MCF 10A (cell line): ENCODE measurements at regions not wholly inside any gene's neighbourhood (a gene's known extent, or its start where the extent isn't known, plus 50 kb on each side); places are given as distances from the start of the nearest gene placed in this dataset.
"Not testable (repeated sequence)": the region's sequence is repeated elsewhere in the genome, so short reads cannot be mapped to it uniquely, and the experiment has no call there.

ENCODE experiments used
- BruUV-seq: library from RNA; stranded (reverse); fragments of 400-500 nt; replicated peaks from 2 replicates; lab custom pipeline; 2021; lab: Mats Ljungman, UMichigan
- CTCF ChIA-PET: fragments of 300-600 bp; sonication (Branson Sonifier 250); formaldehyde crosslinking; extraction: SDS; loops from one replicate; lab custom pipeline; 2021; ENCODE audit warnings: antibody characterized with exemption, inconsistent platforms; lab: Yijun Ruan, JAX
- POLR2A ChIA-PET: fragments of 300-600, 350-650 bp; sonication (Branson Sonifier 250); formaldehyde crosslinking; extraction: SDS; loops from one replicate; lab custom pipeline; 2020; ENCODE audit warnings: antibody characterized with exemption, inconsistent platforms; lab: Yijun Ruan, JAX
- DNase-seq: peaks from one replicate; pipeline ENCODE4 v3.0.0-alpha.2; 2018; ENCODE audit not compliant: unreplicated experiment
- H3K27ac Mint-ChIP-seq: one replicate; pipeline ENCODE4 v1.8.0; 2022; ENCODE audit warnings: mild to moderate bottlenecking, low read depth, mixed read lengths; ENCODE audit not compliant: unreplicated experiment
- H3K27me3 Mint-ChIP-seq: one replicate; pipeline ENCODE4 v1.8.0; 2022; ENCODE audit warnings: mixed read lengths; ENCODE audit not compliant: insufficient read depth, unreplicated experiment
- H3K36me3 Mint-ChIP-seq: one replicate; pipeline ENCODE4 v1.8.0; 2022; ENCODE audit warnings: mild to moderate bottlenecking, moderate library complexity, mixed read lengths; ENCODE audit not compliant: insufficient read depth, unreplicated experiment
- H3K4me1 Mint-ChIP-seq: one replicate; pipeline ENCODE4 v1.8.0; 2022; ENCODE audit warnings: mixed read lengths; ENCODE audit not compliant: insufficient read depth, unreplicated experiment
- H3K4me3 Mint-ChIP-seq: one replicate; pipeline ENCODE4 v1.8.0; 2022; ENCODE audit warnings: mild to moderate bottlenecking, moderate library complexity, mixed read lengths; ENCODE audit not compliant: unreplicated experiment
- H3K9me3 Mint-ChIP-seq: one replicate; pipeline ENCODE4 v1.8.0; 2022; ENCODE audit warnings: mixed read lengths; ENCODE audit not compliant: unreplicated experiment
- CTCF ChIP-seq: fragments of 200-600 bp; IDR thresholded peaks from one replicate; pipeline ENCODE4 v1.8.0; 2022; ENCODE audit warnings: antibody characterized with exemption, mild to moderate bottlenecking; ENCODE audit not compliant: unreplicated experiment
- intact Hi-C: fragments of 100-400 bp; cut with micrococcal nuclease; formaldehyde crosslinking; loops from 2 replicates; pipeline ENCODE4 v1.14.1; 2022

- intact Hi-C loops = no loop called here
- no peaks in the 10 kb centered on the region for H3K9me3 Mint-ChIP-seq
- DNase-seq = peak; percentile 15
- H3K4me1 Mint-ChIP-seq = peaks cover 24% of the 10 kb centered on the region
- no peaks in the 10 kb centered on the region for H3K27me3 Mint-ChIP-seq
- H3K4me3 Mint-ChIP-seq = no peak overlapping the region
- POLR2A ChIA-PET = interaction anchor here (0.9 to 1.9 kb wide), 5 partner anchors 15 to 114 kb away, joined by 3 to 6 read pairs (median 4); no protein-coding TSS in a partner anchor
- no TSS peak for BruUV-seq
- TF ChIP-seq CTCF = no peak
- no peak overlapping the region for H3K27ac Mint-ChIP-seq
- CTCF ChIA-PET = interaction anchor here (1.1 kb wide), 2 partner anchors 99 to 137 kb away, joined by 3 to 6 read pairs; no protein-coding TSS in a partner anchor
- no peaks in the 10 kb centered on the region for H3K36me3 Mint-ChIP-seq
Measured at GRCh38 chr1:99548943-99549605, 96.8 kb upstream of the PALMD start.

- POLR2A ChIA-PET = interaction anchor here (1.9 kb wide), 1 partner anchor 97 kb away, joined by 6 read pairs; no protein-coding TSS in a partner anchor
- CTCF ChIA-PET = no interaction called here
Measured at GRCh38 chr1:99550198-99550597, 95.7 kb upstream of the PALMD start.

GRCh38 chr1:99551812-99552614 is 93.9 kb upstream of the PALMD start:
- no peak overlapping the region for H3K27ac Mint-ChIP-seq
- no peak for TF ChIP-seq CTCF
- H3K4me1 Mint-ChIP-seq = peaks cover 11% of the 10 kb centered on the region
- ChIA-PET CTCF (no interaction called here), POLR2A (no interaction called here)
- no peak overlapping the region for H3K4me3 Mint-ChIP-seq
- DNase-seq = no peak
- no peaks in the 10 kb centered on the region for H3K27me3 Mint-ChIP-seq
- no TSS peak for BruUV-seq
- H3K36me3 Mint-ChIP-seq = no peaks in the 10 kb centered on the region
- intact Hi-C loops = no loop called here
- no peaks in the 10 kb centered on the region for H3K9me3 Mint-ChIP-seq

More at GRCh38 chr1:99550198-99550597, 95.7 kb upstream of the PALMD start:
- no peaks in the 10 kb centered on the region for H3K9me3 Mint-ChIP-seq
- H3K4me3 Mint-ChIP-seq = no peak overlapping the region
- no peak for DNase-seq
- no TSS peak for BruUV-seq
- no peaks in the 10 kb centered on the region for H3K27me3 Mint-ChIP-seq
- intact Hi-C loops = no loop called here
- H3K36me3 Mint-ChIP-seq = no peaks in the 10 kb centered on the region
- no peak for TF ChIP-seq CTCF
- no peak overlapping the region for H3K27ac Mint-ChIP-seq
- peaks cover 14% of the 10 kb centered on the region for H3K4me1 Mint-ChIP-seq

GRCh38 chr1:99553301-99553700 is 92.6 kb upstream of the PALMD start:
- no peaks in the 10 kb centered on the region for H3K9me3 Mint-ChIP-seq
- intact Hi-C loops = no loop called here
- H3K36me3 Mint-ChIP-seq = no peaks in the 10 kb centered on the region
- no peaks in the 10 kb centered on the region for H3K27me3 Mint-ChIP-seq
- no TSS peak for BruUV-seq
- POLR2A ChIA-PET = interaction anchor here (0.9 kb wide), 1 partner anchor 93 kb away, joined by 3 read pairs; the partner anchor contains the start of gene PALMD
- H3K4me1 Mint-ChIP-seq = peaks cover 14% of the 10 kb centered on the region
- no peak overlapping the region for H3K27ac Mint-ChIP-seq
- CTCF ChIA-PET = no interaction called here
- H3K4me3 Mint-ChIP-seq = no peak overlapping the region
- no peak for DNase-seq
- TF ChIP-seq CTCF = no peak

- BruUV-seq, DNase-seq, H3K27ac Mint-ChIP-seq, POLR2A ChIA-PET, H3K4me3 Mint-ChIP-seq, CTCF ChIA-PET, H3K9me3 Mint-ChIP-seq, intact Hi-C loops, H3K27me3 Mint-ChIP-seq, H3K36me3 Mint-ChIP-seq: not testable (repeated sequence)
- H3K4me1 Mint-ChIP-seq = peaks cover 17% of the 10 kb centered on the region
Measured at GRCh38 chr1:99553819-99554218, 92.1 kb upstream of the PALMD start.
